ENCODE measurements at regions not wholly inside any gene's neighbourhood (a gene's known extent, or its start where the extent isn't known, plus 50 kb on each side); places are given as distances from the start of the nearest gene placed in this dataset.
"Not testable (repeated sequence)": the region's sequence is repeated elsewhere in the genome, so short reads cannot be mapped to it uniquely, and the experiment has no call there.

DNA sequence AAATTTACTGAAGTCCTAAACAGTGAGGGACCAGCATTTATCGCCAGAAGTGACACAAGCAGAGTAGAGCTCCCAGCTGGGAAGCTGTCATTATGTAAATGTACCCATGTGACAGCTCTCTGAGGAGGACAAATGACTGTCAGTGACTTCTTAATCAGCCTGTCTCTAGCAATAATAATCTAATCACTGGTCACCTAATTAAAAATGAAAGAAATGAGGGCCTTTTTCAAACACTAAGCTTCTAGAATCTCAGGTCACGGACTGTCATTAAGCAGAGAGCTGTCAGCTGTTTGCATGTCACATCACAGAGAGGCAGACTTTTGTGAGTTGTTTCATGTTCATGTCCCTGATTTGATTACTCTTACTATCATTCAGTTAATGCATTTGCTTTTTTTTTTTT, 77.9 kb upstream of the FBXL17 start:
- no peak for DNase-seq (ENCODE audit: low read depth)

DNA sequence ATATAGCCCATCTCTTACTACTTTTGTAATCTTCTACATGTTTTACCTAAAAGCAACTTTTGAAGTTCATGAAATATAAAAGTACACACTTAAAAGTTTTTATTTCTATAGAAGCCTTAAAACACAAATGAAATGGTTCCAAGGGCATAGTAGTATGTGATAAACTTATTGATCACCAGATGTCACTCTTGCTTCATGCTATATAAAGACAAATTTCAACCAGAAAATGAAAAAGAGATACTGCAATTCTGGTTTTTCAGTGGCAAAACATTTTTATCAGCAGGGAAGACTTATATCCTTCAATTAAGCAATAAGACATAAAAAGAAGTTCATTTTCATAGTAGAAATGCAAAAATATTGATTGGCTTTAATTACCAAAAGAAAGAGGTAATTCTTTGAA, 69.4 kb upstream of the FBXL17 start:
- DNase-seq (ENCODE audit: low read depth): no peak

DNA sequence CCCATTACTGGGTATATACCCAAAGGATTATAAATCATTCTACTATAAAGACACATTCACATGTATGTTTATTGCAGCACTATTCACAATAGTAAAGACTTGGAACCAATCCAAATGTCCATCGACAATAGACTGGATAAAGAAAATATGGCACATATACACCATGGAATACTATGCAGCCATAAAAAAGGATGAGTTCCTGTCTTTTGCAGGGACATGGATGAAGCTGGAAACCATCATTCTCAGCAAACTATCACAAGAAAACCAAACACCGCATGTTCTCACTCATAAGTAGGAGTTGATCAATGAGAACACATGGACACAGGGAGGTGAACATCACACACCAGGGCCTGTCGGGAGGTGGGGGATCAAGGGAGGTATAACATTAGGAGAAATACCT, 62.2 kb upstream of the FBXL17 start:
- not testable (repeated sequence) for DNase-seq (ENCODE audit: low read depth)

DNA sequence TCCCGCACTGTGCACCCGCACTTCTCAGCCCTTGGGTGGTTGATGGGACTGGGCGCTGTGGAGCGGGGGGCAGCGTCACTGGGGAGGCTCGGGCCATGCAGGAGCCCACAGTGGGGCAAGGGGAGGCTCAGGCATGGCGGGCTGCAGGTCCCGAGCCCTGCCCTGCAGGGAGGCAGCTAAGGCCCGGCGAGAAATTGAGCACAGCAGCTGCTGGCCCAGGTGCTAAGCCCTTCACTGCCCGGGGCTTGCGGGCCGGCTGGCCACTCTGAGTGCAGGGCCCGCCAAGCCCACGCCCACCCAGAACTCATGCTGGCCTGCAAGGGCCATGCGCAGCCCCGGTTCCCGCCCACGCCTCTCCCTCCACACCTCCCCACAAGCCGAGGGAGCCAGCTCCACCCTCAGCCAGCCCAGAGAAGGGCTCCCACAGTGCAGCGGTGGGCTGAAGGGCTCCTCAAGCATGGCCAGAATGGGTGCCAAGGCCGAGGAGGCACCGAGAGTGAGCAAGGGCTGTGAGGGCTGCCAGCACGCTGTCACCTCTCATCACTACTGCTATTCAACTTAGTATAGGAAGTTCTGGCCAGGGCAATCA, 60.3 kb upstream of the FBXL17 start:
- DNase-seq (ENCODE audit: low read depth): not testable (repeated sequence)

- no peak for DNase-seq (ENCODE audit: low read depth)
Measured at GRCh38 chr5:108437425-108437824, 55.5 kb upstream of the FBXL17 start.

DNA sequence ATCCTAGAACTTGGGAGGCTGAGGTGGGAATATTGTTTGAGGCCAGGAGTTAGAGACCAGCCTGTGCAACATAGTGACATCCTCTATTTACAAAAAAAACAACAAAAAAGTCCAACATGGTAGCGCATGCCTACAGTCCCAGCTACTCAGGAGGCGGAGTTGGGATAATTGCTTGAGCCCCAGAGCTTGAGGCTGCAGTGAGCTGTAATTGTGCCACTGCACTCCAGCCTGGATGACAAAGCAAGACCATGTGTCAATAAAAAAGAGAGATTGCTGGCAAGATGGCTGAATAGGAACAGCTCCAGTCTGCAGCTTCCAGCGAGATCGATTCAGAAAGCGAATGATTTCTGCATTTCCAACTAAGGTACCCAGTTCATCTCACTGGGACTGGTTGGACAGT, 54.8 kb upstream of the FBXL17 start:
- DNase-seq (ENCODE audit: low read depth): no peak

- no peak for DNase-seq (ENCODE audit: low read depth)
Measured at GRCh38 chr5:108433600-108433999, 51.7 kb upstream of the FBXL17 start.

DNA sequence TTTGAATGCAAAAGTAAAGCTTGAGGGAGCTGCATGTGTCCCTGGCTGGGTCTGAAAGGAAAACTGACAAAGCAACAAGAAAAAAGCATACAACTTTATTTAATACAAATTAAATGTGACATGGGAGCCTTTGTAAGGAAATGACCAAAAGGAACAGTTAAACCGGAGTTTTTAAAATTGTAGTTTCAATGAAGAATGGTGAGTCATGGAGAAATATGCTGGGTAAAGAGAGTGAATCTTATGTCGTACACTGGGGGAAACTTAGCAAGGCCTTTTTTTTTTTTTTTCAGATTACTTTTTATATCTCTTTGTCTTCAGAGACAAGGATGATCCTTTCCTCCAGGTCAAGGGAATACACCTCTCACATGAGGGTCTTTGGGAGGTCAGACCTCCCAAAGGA, 50.1 kb upstream of the FBXL17 start:
- DNase-seq (ENCODE audit: low read depth): peak; percentile 14
